Ovary (tissue), 7 donors: ENCODE measurements at regions not wholly inside any gene's neighbourhood (a gene's known extent, or its start where the extent isn't known, plus 50 kb on each side); places are given as distances from the start of the nearest gene placed in this dataset.

Experiments used
- DNase-seq, 5 donors: peaks; one replicate each; pipeline ENCODE4 v3.0.0-alpha.2; 2019 to 2020
- H3K27ac ChIP-seq, 2 donors: fragments of 200-600 bp; one replicate each; pipeline versions ENCODE4 v1.5.1 to v1.8.0; 2019 to 2022
- H3K27me3 ChIP-seq: fragments of 200-600 bp; one replicate; pipeline ENCODE4 v1.8.0; 2022
- H3K36me3 ChIP-seq: fragments of 200-600 bp; sonication (generic); one replicate; pipeline ENCODE4 v1.5.1; 2019
- H3K4me1 ChIP-seq: one replicate; pipeline ENCODE4 v1.8.1; 2013; ENCODE audit warnings: mild to moderate bottlenecking, moderate library complexity; ENCODE audit not compliant: insufficient read depth
- H3K4me3 ChIP-seq: fragments of 200-600 bp; sonication (generic); one replicate; pipeline ENCODE4 v1.5.1; 2017
- H3K9me3 ChIP-seq, 2 donors: fragments of 200-600 bp in 1 of 2; sonication (generic) in 1 of 2; one replicate each; pipeline versions ENCODE4 v1.5.1 to v1.8.1; 2013 to 2019; ENCODE audit warnings: mild to moderate bottlenecking in 1 of 2, moderate library complexity in 1 of 2
- CTCF ChIP-seq, 3 donors: fragments of 450-650 bp in 2 of 3; fragments of 200-600 bp in 1 of 3; IDR thresholded peaks; one replicate each; pipeline versions ENCODE4 v1.5.1 to v1.8.0; 2016 to 2022; ENCODE audit warnings: antibody characterized with exemption in 3 of 3, mild to moderate bottlenecking in 1 of 3
- EP300 ChIP-seq: sonication (generic); formaldehyde crosslinking; IDR thresholded peaks from one replicate; pipeline ENCODE4 v1.6.1; 2017; ENCODE audit warnings: antibody characterized with exemption
- POLR2A ChIP-seq: fragments of 450-650 bp; IDR thresholded peaks from one replicate; pipeline ENCODE4 v1.6.1; 2017; ENCODE audit warnings: antibody characterized with exemption, mild to moderate bottlenecking, moderate library complexity
- WGBS, 3 donors: extraction: QIAGEN DNeasy Blood & Tissue Kit in 1 of 3; methylation state at CpG; one replicate each; pipeline versions ENCODE4 v1.1.5 to v1.1.7; 2013 to 2017; 5-methylcytosine and 5-hydroxymethylcytosine counted together
- intact Hi-C, 4 donors: fragments of 100-400 bp; cut with DNase I; formaldehyde crosslinking; loops; one replicate each; pipeline versions ENCODE4 v1.11.0 to v1.15.1; 2022 to 2023
- donor health status: DM: no; HTN: no; CAD: no; lungs with moderate emphysema.
- donor health status: DM: no; HTN: no; CAD: no.
- donor health status: Bipolar disorder and iron deficiency.
- donor health status: DM: no; HTN: no; CAD: no.
- donor health status: DM: yes; HTN: yes; CAD: no.

DNA sequence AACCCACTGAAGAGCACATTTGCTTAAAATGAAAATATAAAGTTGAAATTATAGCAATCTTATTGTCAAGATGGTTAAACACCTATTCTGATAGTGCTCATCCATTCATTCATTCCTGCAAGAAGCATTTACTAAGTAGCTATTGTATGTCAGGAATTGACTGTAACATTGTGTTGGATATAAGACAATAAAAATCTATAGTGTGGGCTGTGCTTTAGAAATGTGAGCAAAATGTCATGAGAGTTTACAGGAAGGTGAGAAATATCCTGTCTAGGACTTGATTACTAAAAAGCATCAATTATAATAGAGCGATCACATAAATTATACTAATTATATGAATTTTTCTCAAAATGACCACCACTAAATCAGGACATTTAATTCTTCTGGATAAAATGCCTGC, 123.0 kb downstream of the HAO1 start:
- Histone ChIP-seq H3K27me3 (no peaks in the 10 kb centered on the region), H3K9me3 (no peaks in the 10 kb centered on the region), H3K36me3 (no peaks in the 10 kb centered on the region), H3K4me1 (no peaks in the 10 kb centered on the region), H3K27ac (no peak overlapping the region), H3K4me3 (no peak overlapping the region)
- 92 to 95% (median 94%) methylated on average over 1 of the region's 1 CpG for WGBS, 3 donors
- TF ChIP-seq CTCF (IDR thresholded peaks at IDR 0.05) = no peak
- no peak for TF ChIP-seq EP300
- TF ChIP-seq POLR2A = no peak
- intact Hi-C loops = no loop called here
- DNase-seq = no peak

- Histone ChIP-seq H3K27ac (no peak overlapping the region), H3K9me3 (no peaks in the 10 kb centered on the region), H3K27me3 (no peaks in the 10 kb centered on the region), H3K4me1 (no peaks in the 10 kb centered on the region), H3K4me3 (no peak overlapping the region), H3K36me3 (no peaks in the 10 kb centered on the region)
- no peak for DNase-seq
- intact Hi-C loops = no loop called here
- TF ChIP-seq POLR2A = no peak
- TF ChIP-seq EP300 = no peak
- no peak for TF ChIP-seq CTCF (IDR thresholded peaks at IDR 0.05)
- WGBS, 3 donors = 75 to 88% (median 78%) methylated on average over 1 of the region's 1 CpG
Measured at GRCh38 chr20:7818477-7818876, 121.8 kb downstream of the HAO1 start.

DNA sequence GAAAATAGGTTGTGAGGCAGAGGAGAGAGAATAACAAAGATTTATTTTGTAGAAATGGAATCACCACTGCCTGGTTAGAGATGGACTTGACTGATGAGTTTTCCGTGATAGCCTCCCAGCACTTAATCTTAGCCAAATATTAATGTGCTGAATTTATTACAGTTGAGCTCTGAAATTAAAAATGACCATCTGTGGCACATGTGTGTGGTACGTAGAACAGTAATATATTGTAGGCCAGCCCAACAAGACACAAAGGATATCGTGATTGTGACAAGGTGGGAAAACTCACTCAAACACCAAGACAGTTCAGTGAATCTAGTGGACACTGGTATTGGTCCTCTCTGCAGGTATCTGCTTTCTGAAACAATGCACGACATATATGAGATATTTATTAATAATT, 119.4 kb downstream of the HAO1 start:
- Histone ChIP-seq H3K4me3 (no peak overlapping the region), H3K9me3 (no peaks in the 10 kb centered on the region), H3K4me1 (no peaks in the 10 kb centered on the region), H3K36me3 (no peaks in the 10 kb centered on the region), H3K27me3 (no peaks in the 10 kb centered on the region), H3K27ac (no peak overlapping the region)
- intact Hi-C loops = no loop called here
- WGBS, 3 donors = 72 to 87% (median 76%) methylated on average over 4 of the region's 4 CpGs
- DNase-seq = no peak
- no peak for TF ChIP-seq EP300
- no peak for TF ChIP-seq CTCF (IDR thresholded peaks at IDR 0.05)
- TF ChIP-seq POLR2A = no peak

- Histone ChIP-seq H3K9me3 (no peaks in the 10 kb centered on the region), H3K36me3 (no peaks in the 10 kb centered on the region), H3K27me3 (no peaks in the 10 kb centered on the region), H3K4me3 (no peak overlapping the region), H3K4me1 (no peaks in the 10 kb centered on the region), H3K27ac (no peak overlapping the region)
- intact Hi-C loops = no loop called here
- WGBS, 3 donors = 95 to 98% (median 96%) methylated on average over 2 of the region's 2 CpGs
- DNase-seq = no peak
- TF ChIP-seq EP300 (no peak), POLR2A (no peak), CTCF (IDR thresholded peaks at IDR 0.05) (no peak)
Measured at GRCh38 chr20:7822772-7823171, 117.5 kb downstream of the HAO1 start.

DNA sequence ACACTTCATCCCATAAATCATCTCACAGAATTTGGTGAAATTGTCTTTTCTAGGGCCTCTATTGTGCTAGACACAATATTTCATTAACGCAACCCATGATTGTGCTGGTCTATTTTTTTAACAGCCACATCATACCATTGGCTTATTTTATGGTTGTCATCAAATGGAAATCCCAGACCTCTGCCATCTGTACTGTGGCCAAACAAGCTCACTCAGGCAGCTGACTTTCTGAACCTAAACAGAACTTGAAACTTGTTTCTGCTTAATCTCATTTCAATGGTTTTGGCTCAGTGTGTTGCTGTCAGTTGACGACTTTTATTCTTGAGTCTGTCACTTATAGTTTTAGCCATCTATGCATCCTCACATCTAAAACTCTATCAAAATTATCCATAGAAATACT, 111.8 kb downstream of the HAO1 start:
- intact Hi-C loops = no loop called here
- no peak for DNase-seq
- Histone ChIP-seq H3K27ac (no peak overlapping the region), H3K9me3 (no peaks in the 10 kb centered on the region), H3K27me3 (no peaks in the 10 kb centered on the region), H3K36me3 (no peaks in the 10 kb centered on the region), H3K4me3 (no peak overlapping the region), H3K4me1 (no peaks in the 10 kb centered on the region)
- TF ChIP-seq CTCF (IDR thresholded peaks at IDR 0.05) (no peak), EP300 (no peak), POLR2A (no peak)
- 73 to 79% (median 76%) methylated on average over 2 of the region's 2 CpGs for WGBS, 3 donors
